GM13976 (cell line): ENCODE measurements at regions not wholly inside any gene's neighbourhood (a gene's known extent, or its start where the extent isn't known, plus 50 kb on each side); places are given as distances from the start of the nearest gene placed in this dataset.

Source experiments
- DNase-seq: peaks from one replicate; pipeline ENCODE4 v3.0.0; 2012; ENCODE audit warnings: low spot score
- in situ Hi-C: fragments of 300-500 bp; cut with MboI; formaldehyde crosslinking; loops from one replicate; pipeline ENCODE4 v1.12.0; 2022; ENCODE audit warnings: low sequenced_read_pairs, mixed read lengths, inconsistent platforms; ENCODE audit not compliant: unreplicated experiment
- TF ChIP-seq, protein P1 (sequence below): IDR thresholded peaks from 2 replicates; pipeline ENCODE4 v1.5.1; 2012; ENCODE audit warnings: borderline replicate concordance, mild to moderate bottlenecking; ENCODE audit not compliant: insufficient read depth; ENCODE audit errors: extremely low read depth, missing control alignments, control extremely low read depth

GRCh38 chr6:77334093-77334492, 129.2 kb downstream of the HTR1B start:
- DNase-seq = no peak
- TF ChIP-seq, protein P1, sequence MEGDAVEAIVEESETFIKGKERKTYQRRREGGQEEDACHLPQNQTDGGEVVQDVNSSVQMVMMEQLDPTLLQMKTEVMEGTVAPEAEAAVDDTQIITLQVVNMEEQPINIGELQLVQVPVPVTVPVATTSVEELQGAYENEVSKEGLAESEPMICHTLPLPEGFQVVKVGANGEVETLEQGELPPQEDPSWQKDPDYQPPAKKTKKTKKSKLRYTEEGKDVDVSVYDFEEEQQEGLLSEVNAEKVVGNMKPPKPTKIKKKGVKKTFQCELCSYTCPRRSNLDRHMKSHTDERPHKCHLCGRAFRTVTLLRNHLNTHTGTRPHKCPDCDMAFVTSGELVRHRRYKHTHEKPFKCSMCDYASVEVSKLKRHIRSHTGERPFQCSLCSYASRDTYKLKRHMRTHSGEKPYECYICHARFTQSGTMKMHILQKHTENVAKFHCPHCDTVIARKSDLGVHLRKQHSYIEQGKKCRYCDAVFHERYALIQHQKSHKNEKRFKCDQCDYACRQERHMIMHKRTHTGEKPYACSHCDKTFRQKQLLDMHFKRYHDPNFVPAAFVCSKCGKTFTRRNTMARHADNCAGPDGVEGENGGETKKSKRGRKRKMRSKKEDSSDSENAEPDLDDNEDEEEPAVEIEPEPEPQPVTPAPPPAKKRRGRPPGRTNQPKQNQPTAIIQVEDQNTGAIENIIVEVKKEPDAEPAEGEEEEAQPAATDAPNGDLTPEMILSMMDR = no peak
- in situ Hi-C loops = no loop called here

- TF ChIP-seq, protein P1 = no peak
- in situ Hi-C loops = no loop called here
- DNase-seq = no peak
These were observed 130.2 kb downstream of the HTR1B start for GRCh38 chr6:77332915-77333623.

GRCh38 chr6:77326711-77327110, 136.6 kb downstream of the HTR1B start:
- in situ Hi-C loops = no loop called here
- no peak for DNase-seq
- TF ChIP-seq, protein P1 = no peak

GRCh38 chr6:77326029-77326428, 137.3 kb downstream of the HTR1B start:
- DNase-seq = no peak
- TF ChIP-seq, protein P1 = no peak
- in situ Hi-C loops = no loop called here

- TF ChIP-seq, protein P1 = no peak
- in situ Hi-C loops = no loop called here
- DNase-seq = no peak
These were observed 138.4 kb downstream of the HTR1B start for GRCh38 chr6:77324866-77325265.

DNA sequence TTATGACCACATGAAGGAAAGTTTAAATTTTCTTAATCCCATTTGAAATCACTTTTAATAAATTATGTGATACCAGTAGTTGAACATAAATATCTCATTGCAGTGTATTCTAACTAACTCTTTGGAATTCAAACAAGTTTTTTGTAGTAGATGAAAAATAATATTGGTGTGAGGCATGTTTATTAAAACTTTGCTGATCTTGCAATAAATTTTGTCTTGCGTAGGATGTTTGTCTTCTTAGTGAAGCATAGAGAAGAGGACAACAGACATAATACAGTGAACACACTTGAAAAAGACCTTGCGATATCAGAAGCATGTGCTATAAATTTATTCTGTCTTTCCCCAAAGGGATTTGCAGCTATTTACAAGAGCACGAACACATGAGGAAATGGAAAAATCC, 140.7 kb downstream of the HTR1B start:
- TF ChIP-seq, protein P1 = no peak
- no peak for DNase-seq
- in situ Hi-C loops = no loop called here
